ENCODE measurements at regions not wholly inside any gene's neighbourhood (a gene's known extent, or its start where the extent isn't known, plus 50 kb on each side); places are given as distances from the start of the nearest gene placed in this dataset.

DNA sequence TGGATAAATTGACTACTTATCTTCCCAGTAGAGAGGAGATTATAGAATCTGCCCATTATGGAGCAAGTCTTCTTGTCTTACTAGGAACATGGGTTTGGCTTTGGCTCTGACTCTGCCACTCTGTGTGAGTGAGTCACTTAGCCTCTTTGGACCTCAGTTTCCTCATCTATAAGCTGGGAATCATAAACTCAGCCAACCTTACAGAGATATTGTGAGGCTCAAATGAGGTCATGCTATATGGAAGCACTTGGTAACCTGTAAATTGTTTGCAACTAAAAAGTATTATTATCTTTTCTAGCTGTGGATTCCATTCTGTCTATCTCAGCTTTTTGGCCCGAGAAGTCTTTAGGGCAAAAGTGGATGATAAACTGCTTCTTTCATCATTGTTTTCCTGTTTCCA is 186.8 kb upstream of the TSC22D1 start (continued):
- no peak for TF ChIP-seq ZNF449 (tag by site-specific recombination; IDR thresholded peaks at IDR 0.05)
- TF ChIP-seq ZNF223 (tag by site-specific recombination; IDR thresholded peaks at IDR 0.05): no peak
- TF ChIP-seq REPIN1 (tag by site-specific recombination; IDR thresholded peaks at IDR 0.05; ENCODE audit: low read depth): no peak
- TF ChIP-seq ZNF629 (tag by site-specific recombination; IDR thresholded peaks at IDR 0.05): no peak
- TF ChIP-seq ZSCAN16 (tag by site-specific recombination; IDR thresholded peaks at IDR 0.05): no peak
- no peak for TF ChIP-seq WT1 (tag by site-specific recombination; IDR thresholded peaks at IDR 0.05)
- TF ChIP-seq ZNF140 (tag by site-specific recombination; IDR thresholded peaks at IDR 0.05): no peak

DNA sequence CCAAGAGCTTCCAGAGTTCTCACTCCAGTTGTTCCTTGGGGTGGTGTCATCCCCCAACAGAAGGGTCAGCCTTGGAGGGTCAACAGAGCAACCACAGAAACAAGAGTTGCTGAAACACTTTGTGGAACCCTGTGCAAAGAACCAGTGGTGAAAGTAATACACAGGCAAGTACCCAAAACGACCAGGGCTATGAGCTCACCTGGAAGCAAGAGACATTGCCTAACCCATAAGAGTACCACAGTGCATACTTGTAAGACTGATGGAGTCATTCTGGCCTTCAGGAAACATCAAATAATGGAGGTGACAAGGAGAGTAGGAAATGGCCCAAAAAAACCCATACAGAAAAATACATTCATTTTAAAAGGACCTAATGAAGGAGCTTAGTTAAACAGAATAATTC is 184.3 kb upstream of the TSC22D1 start:
- peaks cover 28% of the 10 kb centered on the region for H3K4me1 ChIP-seq (ENCODE audit: control insufficient read depth, insufficient read depth, low read length)
- CTCF ChIA-PET: no interaction called here
- H3K9me3 ChIP-seq (ENCODE audit: control insufficient read depth, insufficient read depth, low read depth, low read length): no peaks in the 10 kb centered on the region
- TF ChIP-seq ZNF354C (tag by site-specific recombination; IDR thresholded peaks at IDR 0.05; ENCODE audit: borderline replicate concordance, low read depth) (no peak), ZNF350 (tag by site-specific recombination; IDR thresholded peaks at IDR 0.05) (no peak), ZNF768 (tag by site-specific recombination; IDR thresholded peaks at IDR 0.05) (no peak), ZSCAN16 (tag by site-specific recombination; IDR thresholded peaks at IDR 0.05) (no peak), KLF9 (tag by site-specific recombination; IDR thresholded peaks at IDR 0.05; ENCODE audit: low read depth) (no peak), ZBTB1 (tag by site-specific recombination; IDR thresholded peaks at IDR 0.05) (no peak), EGR2 (tag by site-specific recombination; IDR thresholded peaks at IDR 0.05; ENCODE audit: low read depth) (no peak), ZNF10 (tag by site-specific recombination; IDR thresholded peaks at IDR 0.05) (no peak), ZNF837 (tag by site-specific recombination; IDR thresholded peaks at IDR 0.05) (no peak)
- TF ChIP-seq, protein P1, sequence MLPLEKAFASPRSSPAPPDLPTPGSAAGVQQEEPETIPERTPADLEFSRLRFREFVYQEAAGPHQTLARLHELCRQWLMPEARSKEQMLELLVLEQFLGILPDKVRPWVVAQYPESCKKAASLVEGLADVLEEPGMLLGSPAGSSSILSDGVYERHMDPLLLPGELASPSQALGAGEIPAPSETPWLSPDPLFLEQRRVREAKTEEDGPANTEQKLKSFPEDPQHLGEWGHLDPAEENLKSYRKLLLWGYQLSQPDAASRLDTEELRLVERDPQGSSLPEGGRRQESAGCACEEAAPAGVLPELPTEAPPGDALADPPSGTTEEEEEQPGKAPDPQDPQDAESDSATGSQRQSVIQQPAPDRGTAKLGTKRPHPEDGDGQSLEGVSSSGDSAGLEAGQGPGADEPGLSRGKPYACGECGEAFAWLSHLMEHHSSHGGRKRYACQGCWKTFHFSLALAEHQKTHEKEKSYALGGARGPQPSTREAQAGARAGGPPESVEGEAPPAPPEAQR (tag by site-specific recombination; IDR thresholded peaks at IDR 0.05): no peak
- H3K4me3 ChIP-seq (ENCODE audit: low read depth, low read length): no peak overlapping the region
- no peaks in the 10 kb centered on the region for H3K36me3 ChIP-seq (ENCODE audit: control insufficient read depth in 2 of 2, insufficient read depth in 1 of 2, low read length in 2 of 2)
- POLR2A ChIA-PET: no interaction called here
- H3K27ac ChIP-seq (ENCODE audit: extremely low read depth, low read depth, low read length): peak overlapping the region; percentile 65

DNA sequence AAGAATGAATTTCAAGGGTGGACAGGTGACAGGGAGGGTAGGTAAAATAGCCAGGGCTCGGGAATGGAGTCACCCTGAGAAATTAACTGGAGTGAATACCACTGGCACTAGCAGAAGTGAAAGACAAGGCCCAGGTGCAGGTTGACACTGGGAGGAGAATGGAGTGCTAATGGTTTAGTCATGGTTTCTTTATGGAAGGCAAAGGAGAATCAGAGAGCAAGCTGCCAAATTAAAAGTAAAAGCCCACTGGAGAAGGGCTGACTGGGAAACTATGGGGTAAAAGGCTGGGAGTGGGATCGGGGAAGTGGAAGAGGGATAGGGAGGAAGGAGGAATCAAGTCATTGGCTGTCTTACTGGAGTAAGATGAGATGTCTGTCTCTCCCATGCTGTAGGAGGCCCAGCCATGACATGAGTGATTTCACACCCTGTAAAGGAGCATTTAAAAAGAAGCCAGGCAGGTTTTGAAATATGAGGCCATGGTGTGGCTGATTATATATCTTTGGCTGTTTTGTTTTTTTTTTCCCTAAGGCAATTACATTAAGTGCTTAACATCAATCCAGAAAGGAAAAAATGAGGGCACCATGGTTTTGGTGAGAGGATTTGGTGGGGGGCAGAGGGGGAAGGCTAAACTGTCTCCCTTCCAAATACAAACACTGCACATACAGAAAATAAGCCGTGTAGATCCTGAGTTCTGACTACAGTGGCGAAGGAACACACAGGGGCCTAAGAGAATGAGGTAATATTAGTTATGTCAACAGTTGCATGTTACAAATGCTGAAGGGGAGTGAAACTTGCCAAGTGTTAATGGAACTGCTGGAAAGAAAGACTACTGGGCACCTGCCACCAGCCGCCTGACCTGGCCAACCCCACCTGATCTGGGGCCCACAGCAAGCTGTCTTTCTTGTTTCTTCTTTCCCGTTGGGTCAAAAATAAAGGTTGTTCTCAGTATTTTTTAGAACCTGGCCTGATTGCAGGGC is 183.5 kb upstream of the TSC22D1 start:
- peaks cover 28% of the 10 kb centered on the region for H3K4me1 ChIP-seq (ENCODE audit: control insufficient read depth, insufficient read depth, low read length)
- H3K9me3 ChIP-seq (ENCODE audit: control insufficient read depth, insufficient read depth, low read depth, low read length): no peaks in the 10 kb centered on the region
- CTCF ChIA-PET: no interaction called here
- peak overlapping the region; percentile 65 for H3K27ac ChIP-seq (ENCODE audit: extremely low read depth, low read depth, low read length)
- POLR2A ChIA-PET: no interaction called here
- H3K4me3 ChIP-seq (ENCODE audit: low read depth, low read length): no peak overlapping the region
- H3K36me3 ChIP-seq (ENCODE audit: control insufficient read depth in 2 of 2, insufficient read depth in 1 of 2, low read length in 2 of 2): no peaks in the 10 kb centered on the region
- TF ChIP-seq, protein P2, sequence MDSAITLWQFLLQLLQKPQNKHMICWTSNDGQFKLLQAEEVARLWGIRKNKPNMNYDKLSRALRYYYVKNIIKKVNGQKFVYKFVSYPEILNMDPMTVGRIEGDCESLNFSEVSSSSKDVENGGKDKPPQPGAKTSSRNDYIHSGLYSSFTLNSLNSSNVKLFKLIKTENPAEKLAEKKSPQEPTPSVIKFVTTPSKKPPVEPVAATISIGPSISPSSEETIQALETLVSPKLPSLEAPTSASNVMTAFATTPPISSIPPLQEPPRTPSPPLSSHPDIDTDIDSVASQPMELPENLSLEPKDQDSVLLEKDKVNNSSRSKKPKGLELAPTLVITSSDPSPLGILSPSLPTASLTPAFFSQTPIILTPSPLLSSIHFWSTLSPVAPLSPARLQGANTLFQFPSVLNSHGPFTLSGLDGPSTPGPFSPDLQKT (IDR thresholded peaks at IDR 0.05; ENCODE audit: borderline replicate concordance, low read depth, low read length): no peak
- TF ChIP-seq ZNF514 (tag by site-specific recombination; IDR thresholded peaks at IDR 0.05) (no peak), ZNF169 (tag by site-specific recombination; IDR thresholded peaks at IDR 0.05) (no peak), ZNF776 (tag by site-specific recombination; IDR thresholded peaks at IDR 0.05; ENCODE audit: borderline replicate concordance) (no peak), ZFP41 (tag by site-specific recombination; IDR thresholded peaks at IDR 0.05; ENCODE audit: borderline replicate concordance) (no peak), HOXD13 (CRISPR knock-in tag; IDR thresholded peaks at IDR 0.05; ENCODE audit: borderline replicate concordance) (no peak), ZNF404 (tag by site-specific recombination; IDR thresholded peaks at IDR 0.05) (no peak), ZNF202 (tag by site-specific recombination; IDR thresholded peaks at IDR 0.05; ENCODE audit: borderline replicate concordance) (no peak)
- TF ChIP-seq, protein P3, sequence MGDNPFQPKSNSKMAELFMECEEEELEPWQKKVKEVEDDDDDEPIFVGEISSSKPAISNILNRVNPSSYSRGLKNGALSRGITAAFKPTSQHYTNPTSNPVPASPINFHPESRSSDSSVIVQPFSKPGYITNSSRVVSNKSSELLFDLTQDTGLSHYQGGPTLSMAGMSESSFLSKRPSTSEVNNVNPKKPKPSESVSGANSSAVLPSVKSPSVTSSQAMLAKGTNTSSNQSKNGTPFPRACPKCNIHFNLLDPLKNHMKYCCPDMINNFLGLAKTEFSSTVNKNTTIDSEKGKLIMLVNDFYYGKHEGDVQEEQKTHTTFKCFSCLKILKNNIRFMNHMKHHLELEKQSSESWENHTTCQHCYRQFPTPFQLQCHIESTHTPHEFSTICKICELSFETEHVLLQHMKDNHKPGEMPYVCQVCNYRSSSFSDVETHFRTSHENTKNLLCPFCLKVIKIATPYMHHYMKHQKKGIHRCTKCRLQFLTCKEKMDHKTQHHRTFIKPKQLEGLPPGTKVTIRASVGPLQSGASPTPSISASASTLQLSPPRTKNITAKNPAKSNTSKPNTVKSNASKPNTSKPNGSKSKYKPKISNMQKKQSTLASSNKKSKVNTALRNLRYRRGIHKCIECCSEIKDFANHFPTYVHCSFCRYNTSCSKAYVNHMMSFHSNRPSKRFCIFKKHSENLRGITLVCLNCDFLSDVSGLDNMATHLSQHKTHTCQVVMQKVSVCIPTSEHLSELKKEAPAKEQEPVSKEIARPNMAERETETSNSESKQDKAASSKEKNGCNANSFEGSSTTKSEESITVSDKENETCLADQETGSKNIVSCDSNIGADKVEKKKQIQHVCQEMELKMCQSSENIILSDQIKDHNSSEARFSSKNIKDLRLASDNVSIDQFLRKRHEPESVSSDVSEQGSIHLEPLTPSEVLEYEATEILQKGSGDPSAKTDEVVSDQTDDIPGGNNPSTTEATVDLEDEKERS (tag by site-specific recombination; IDR thresholded peaks at IDR 0.05): no peak
